ENCODE measurements at regions not wholly inside any gene's neighbourhood (a gene's known extent, or its start where the extent isn't known, plus 50 kb on each side); places are given as distances from the start of the nearest gene placed in this dataset.

GRCh38 chr12:116404913-116405611, 127.6 kb upstream of the MED13L start:
- no peak for DNase-seq

DNA sequence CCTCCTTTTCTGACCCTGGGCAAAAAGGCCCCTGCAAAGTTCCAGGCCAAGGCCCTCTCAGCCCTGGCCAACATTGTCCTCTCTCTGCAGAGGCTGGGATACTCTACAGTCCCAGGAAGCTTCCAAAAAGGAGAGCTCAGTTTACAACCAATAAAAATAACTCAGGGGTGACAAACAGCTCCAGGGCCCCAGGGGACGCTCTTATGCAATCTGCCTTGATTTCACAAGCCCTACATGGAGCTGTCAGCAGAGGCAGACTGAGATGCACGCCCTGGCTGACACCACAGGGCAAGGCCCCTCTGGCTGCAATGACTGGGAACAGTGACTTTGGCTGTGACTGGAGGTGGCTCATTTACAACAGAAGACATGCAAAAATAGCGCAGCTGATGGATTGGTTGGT, 129.0 kb upstream of the MED13L start:
- DNase-seq, result no peak

GRCh38 chr12:116408489-116409250, 131.2 kb upstream of the MED13L start:
- no peak for DNase-seq

DNA sequence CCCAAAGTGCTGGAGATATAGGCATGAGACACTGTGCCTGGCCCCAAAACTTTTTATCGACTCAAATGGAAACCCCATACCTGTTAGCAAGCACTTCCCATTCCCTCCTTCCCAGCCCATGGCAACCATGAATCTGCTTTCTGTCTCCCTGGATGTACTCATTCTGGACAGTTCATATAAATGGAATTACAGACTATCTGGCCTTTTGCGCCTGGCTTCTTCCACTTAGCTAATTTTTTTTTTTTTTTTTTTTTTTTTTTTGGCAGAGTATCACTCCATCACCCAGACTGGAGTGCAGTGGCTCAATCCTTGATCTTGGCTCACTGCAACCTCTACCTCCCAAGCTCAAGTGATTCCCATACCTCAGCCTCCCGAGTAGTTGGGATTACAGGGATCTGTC, 134.5 kb upstream of the MED13L start:
- DNase-seq, result no peak

DNA sequence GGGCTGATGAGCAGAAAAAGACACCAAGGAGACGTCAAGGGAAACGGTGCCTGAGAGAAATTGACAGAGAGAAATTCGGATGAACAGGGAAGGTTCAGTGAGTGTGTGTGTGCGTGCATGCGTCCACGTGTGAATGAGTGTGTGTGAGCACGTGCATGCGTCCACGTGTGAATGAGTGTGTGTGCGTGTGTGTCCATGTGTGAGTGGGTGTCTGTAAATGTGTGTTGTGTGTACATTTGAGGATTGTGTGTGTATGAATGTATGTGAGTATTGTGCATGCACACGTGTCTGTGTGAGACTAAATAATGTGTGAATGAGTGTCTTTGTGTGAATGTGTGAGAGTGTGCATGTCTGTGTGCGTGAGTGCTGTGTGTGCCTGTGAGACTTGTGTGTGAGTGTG, 137.4 kb upstream of the MED13L start:
- no peak for DNase-seq

DNA sequence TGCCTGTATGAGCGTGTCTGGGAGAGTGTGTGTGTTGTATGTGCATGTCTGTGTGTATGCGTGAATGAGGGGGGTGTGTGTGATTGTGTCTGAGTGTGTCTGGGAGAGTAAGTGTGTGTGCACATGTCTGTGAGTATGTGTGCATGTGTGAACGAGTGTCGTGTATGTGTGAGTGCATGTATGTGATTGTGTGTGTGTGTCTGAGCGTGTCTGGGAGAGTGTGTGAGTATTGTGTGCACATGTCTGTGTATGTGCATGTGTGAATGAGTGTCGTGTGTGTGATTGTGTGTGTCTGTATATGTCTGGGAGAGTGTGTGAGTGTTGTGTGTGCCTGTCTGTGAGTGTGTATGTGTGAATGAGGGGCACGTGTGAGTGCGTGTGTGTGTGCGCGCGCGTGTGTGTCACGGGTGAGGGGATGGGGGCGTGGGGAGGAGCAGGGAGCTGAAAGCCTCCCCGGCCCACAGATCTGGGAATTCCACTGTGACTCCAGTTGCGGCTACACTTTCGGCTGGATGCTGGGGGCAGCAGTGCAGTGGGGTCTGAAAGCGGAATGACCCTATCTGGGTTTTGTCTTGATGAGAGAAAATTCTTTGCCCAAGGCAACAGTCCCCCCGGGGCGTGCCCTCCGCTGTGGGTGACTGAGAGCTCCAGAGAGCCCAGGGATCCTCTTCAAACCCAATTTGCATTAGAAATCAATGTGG, 138.1 kb upstream of the MED13L start:
- no peak for DNase-seq

DNA sequence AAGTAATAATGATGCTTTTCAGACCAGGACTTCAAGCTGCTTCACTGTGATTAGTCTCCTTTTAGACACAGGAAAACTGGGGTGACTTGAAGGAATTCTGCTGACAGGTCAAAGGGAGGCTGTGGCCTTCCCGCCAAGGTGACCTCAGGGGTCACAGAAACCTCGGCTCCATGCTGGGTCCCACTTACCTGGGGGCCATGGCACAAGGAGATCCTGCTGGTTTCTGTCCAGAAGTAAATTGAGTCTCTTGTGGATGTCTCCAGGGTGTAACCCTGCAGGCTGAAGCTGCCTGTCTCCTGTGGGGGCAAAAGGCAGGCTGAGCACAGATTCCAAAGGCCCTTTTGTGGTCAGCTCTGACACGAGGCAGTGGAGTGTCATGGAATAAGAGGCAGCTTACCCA, 138.7 kb upstream of the MED13L start:
- no peak for DNase-seq

- no peak for DNase-seq
Measured at GRCh38 chr12:116418551-116418950, 140.6 kb upstream of the MAP1LC3B2 start.

DNA sequence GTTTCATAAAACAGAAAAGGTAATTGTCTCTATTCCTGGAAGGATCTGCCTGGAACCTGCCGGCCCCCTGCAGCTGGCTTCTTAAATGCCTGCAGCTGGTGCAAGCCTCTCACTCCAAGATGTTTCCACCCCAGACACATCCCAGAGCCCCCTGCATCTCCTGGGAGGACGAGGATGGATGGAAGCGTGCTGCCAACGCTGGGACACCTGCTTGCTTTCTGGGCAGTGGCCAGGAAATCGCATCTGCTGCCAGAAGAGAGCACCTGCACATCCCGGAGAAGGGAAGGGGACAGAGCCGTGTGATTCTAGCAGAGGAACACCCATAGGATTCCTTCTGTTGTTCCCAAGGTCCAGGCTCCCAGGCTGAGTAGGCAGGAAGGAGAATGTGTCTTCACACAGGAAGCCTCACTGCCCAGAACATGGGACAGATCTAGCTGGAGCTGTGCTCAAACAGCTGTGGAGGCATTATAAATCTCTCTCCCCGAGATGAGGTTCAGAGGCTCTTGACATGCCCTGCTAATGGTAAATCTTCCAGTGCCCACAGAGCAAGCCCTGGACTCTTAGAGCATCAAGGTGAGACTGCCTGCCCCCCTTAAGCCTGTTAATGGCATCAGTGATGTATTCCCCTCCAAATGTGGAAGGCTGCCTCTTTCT, 138.8 kb upstream of the MAP1LC3B2 start:
- no peak for DNase-seq

DNA sequence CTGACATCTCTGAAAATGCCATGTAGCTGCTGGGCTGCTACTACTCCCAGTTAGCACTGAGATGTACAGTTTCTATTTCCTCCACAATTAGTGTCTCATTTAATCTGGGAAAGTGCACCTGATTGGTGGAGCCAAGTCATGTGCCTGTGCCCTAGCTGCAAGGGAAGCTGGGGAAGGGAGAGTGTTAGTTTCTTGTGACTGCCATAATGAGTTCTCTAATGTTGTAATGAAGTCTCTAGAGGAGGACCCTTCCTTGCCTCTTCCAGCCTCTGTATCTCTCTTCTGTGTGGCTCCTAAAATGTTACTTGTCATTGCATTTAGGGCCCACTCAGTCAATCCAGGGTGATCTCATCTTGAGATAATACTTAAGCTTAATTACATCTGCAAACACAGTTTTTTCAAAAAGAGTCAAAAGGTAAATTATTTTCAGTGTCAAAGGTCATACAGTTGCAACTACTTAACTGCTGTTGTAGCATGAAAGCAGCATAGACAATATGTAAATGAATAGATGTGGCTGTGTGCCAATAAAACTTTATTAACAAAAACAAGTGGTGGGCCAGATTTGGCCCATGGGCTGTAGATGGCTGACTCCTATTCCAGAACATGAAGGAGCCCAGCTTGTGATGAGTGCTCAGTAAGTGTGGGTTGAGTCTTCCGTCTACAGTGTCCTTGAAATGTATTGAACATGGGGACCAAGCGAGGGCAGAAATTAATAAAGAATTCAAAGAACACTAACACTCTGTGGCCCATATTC, 137.2 kb upstream of the MAP1LC3B2 start:
- DNase-seq, result no peak

GRCh38 chr12:116423094-116423493, 136.1 kb upstream of the MAP1LC3B2 start:
- DNase-seq, result no peak

- no peak for DNase-seq
Measured at GRCh38 chr12:116425256-116426193, 133.7 kb upstream of the MAP1LC3B2 start.

DNA sequence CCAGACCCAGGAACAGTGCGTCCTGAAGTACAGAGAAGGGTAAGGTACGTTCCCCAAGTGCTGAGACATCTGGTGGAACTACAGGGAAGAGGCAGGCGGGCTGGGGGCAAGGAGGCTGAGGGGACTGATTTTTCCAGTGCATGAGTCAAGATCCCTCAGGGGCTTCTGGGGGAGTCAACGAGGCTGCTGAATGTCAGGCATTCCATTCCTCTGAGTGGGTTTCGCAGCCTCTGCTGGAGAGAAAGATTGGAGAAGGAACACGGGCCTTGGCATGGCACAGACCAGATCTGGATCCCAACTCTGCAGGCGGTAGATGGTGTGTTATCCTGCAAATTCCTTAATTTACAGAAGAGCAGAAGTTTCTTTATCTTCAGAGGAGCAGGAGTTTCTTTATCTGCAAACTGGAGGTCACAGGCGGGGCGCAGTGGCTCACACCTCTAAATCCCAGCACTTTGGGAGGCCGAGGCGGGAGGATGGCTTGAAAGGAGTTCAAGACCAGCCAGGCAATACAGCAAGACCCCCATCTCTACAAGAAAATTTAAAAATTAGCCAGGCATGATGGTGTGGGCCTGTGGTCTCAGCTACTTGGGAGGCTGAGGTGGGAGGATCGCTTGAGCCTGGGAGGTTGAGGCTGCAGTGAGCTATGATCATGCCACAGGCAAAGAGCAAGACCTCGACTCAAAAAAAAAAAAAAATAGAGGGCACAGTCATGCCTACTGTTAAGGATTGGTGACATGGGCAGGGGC, 132.6 kb upstream of the MAP1LC3B2 start:
- DNase-seq, result no peak

DNA sequence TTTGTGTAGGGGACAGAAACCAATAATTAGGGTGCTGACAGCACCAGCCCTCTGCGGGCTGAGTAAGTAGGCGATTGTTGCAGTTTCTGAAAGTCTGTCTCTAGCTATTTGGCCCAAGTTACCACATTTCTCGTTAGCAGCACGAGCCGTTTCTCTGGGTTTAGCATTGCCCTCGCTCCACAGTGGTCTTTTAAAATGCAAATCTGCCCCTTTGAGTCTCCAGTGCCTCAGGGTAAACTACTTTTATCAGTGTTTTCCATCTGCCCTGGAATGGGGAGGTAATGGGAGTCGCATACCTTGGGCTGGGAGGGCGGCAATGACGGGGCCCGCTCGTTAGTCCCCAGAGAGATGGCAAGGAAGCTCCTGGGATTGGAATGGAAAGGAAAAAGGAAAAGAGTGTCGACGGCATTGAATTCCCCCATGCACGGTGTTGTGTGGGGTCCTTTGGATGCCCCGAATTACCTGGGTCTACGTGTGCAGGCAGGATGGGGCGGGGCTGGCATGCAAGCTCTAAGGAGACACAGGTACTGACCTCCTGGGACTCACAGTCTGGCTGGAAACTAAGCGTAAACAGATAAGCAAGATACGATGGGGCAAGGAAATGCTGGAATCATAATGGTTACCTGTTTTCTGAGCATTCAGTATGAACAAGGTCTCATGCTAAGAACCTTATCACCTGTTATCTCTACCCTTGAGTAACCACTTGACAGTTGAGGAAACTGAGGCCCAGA, 131.8 kb upstream of the MAP1LC3B2 start:
- DNase-seq, result no peak

DNA sequence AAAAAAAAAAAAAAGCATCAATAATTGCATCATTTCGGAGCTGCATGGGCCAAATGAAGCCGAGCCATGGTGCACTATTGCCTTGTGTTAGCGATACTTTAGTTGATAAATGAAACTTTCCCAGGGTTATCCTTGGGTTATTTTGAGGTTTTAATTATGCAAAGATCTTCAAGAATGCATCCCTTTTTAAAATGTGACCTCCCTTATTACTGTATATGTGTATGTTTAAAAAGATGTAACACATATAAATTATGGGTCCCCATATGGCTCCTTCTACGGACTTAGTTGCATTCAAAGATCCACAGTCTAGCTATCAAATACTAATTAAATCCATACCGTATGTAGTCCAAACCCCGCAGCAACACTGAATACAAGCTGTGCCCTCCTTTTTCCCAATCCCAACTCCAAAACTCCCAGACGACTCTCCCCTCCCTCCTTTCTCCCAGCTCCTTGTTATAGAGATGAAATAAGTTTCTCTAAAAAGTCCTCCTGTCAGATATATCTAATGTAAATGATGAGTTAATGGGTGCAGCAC, 129.3 kb upstream of the MAP1LC3B2 start:
- DNase-seq, result no peak

GRCh38 chr12:116430911-116431565, 128.1 kb upstream of the MAP1LC3B2 start:
- DNase-seq, result no peak

- DNase-seq, result no peak
Measured at GRCh38 chr12:116431677-116432300, 127.4 kb upstream of the MAP1LC3B2 start.

GRCh38 chr12:116432314-116432750, 126.8 kb upstream of the MAP1LC3B2 start:
- DNase-seq, result no peak

DNA sequence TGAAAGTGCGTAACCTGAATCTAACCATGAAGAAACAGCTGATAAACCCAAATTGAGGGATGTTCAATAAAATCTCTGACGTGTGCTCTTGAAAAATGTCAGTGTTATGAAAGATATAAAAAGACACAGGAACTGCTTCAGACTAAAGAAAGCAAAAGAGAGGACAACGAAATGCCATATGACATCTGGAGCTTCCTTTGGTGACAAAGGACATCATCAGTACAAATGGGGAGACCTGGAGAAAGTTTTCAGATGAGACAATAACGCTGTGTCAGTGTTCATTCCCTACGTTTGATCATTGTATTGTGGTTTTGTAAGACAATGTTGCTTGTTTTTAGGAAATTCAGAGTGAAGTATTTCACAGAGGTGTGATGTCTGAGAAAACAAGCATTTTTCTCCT, 125.9 kb upstream of the MAP1LC3B2 start:
- no peak for DNase-seq
